SK-N-SH treated with all-trans-retinoic acid at 6 μM for 48 hours (cell line): ENCODE measurements at regions not wholly inside any gene's neighbourhood (a gene's known extent, or its start where the extent isn't known, plus 50 kb on each side); places are given as distances from the start of the nearest gene placed in this dataset.

ENCODE experiments used
- ATAC-seq: fragments of 200-7000 bp; cut with Tn5 transposase; 3 replicates; pipeline ENCODE4 v1.9.1; 2020; ENCODE audit warnings: mild to moderate bottlenecking, moderate library complexity
- ARNTL ChIP-seq: fragments of 450-650 bp; formaldehyde crosslinking; IDR thresholded peaks from 2 replicates; pipeline ENCODE4 v1.5.0; 2020; ENCODE audit warnings: low read depth, mild to moderate bottlenecking, moderate library complexity, borderline replicate concordance
- BACH2 ChIP-seq: fragments of 250-450 bp; sonication (Bioruptor Pico); IDR thresholded peaks from 2 replicates; pipeline ENCODE4 v1.9.0; 2021; ENCODE audit warnings: mild to moderate bottlenecking, borderline replicate concordance
- CSDC2 ChIP-seq: fragments of 250-450 bp; sonication (Bioruptor Pico); IDR thresholded peaks from 2 replicates; pipeline ENCODE4 v1.5.0; 2020; ENCODE audit warnings: mild to moderate bottlenecking, moderate library complexity
- CSRNP3 ChIP-seq: fragments of 250-450 bp; sonication (Bioruptor Pico); IDR thresholded peaks from 2 replicates; pipeline ENCODE4 v1.5.1; 2021; ENCODE audit warnings: mild to moderate bottlenecking, moderate library complexity
- ESRRG ChIP-seq: fragments of 250-450 bp; sonication (Bioruptor Pico); IDR thresholded peaks from 2 replicates; pipeline ENCODE4 v1.6.1; 2021; ENCODE audit warnings: mild to moderate bottlenecking
- GLIS3 ChIP-seq: fragments of 250-450 bp; sonication (Bioruptor Pico); IDR thresholded peaks from 2 replicates; pipeline ENCODE4 v1.5.0; 2020; ENCODE audit warnings: mild to moderate bottlenecking, moderate library complexity
- ISL1 ChIP-seq: fragments of 250-450 bp; sonication (Bioruptor Pico); IDR thresholded peaks from 2 replicates; pipeline ENCODE4 v2.1.2; 2022; ENCODE audit warnings: mild to moderate bottlenecking, moderate library complexity
- OSR1 ChIP-seq: fragments of 250-450 bp; sonication (Bioruptor Pico); IDR thresholded peaks from 2 replicates; pipeline ENCODE4 v1.8.0; 2022; ENCODE audit warnings: moderate library complexity, mild to moderate bottlenecking, inconsistent platforms
- PPARA ChIP-seq: fragments of 250-450 bp; sonication (Bioruptor Pico); IDR thresholded peaks from 2 replicates; pipeline ENCODE4 v1.5.0; 2020; ENCODE audit warnings: mild to moderate bottlenecking, borderline replicate concordance
- RARB ChIP-seq: fragments of 250-450 bp; sonication (Bioruptor Pico); IDR thresholded peaks from 2 replicates; pipeline ENCODE4 v1.8.0; 2021; ENCODE audit warnings: mild to moderate bottlenecking, moderate library complexity
- SNAI2 ChIP-seq: fragments of 250-450 bp; sonication (Bioruptor Pico); IDR thresholded peaks from 2 replicates; pipeline ENCODE4 v1.5.0; 2020; ENCODE audit warnings: mild to moderate bottlenecking, moderate library complexity
- TCF4 ChIP-seq: fragments of 250-450 bp; sonication (Bioruptor Pico); IDR thresholded peaks from 2 replicates; pipeline ENCODE4 v1.8.0; 2021; ENCODE audit warnings: mild to moderate bottlenecking, moderate library complexity, borderline replicate concordance
- TOX ChIP-seq: fragments of 250-450 bp; sonication (Bioruptor Pico); IDR thresholded peaks from 2 replicates; pipeline ENCODE4 v1.8.0; 2021; ENCODE audit warnings: mild to moderate bottlenecking, moderate library complexity, borderline replicate concordance
- ZC3H10 ChIP-seq: fragments of 250-450 bp; sonication (Bioruptor Pico); IDR thresholded peaks from 2 replicates; pipeline ENCODE4 v1.5.1; 2021; ENCODE audit warnings: mild to moderate bottlenecking, moderate library complexity
- ZFP3 ChIP-seq: fragments of 250-450 bp; sonication (Bioruptor Pico); IDR thresholded peaks from 2 replicates; pipeline ENCODE4 v1.5.0; 2020; ENCODE audit warnings: mild to moderate bottlenecking, moderate library complexity
- ZFP30 ChIP-seq: fragments of 450-650 bp; formaldehyde crosslinking; IDR thresholded peaks from 2 replicates; pipeline ENCODE4 v1.5.0; 2022; ENCODE audit warnings: mild to moderate bottlenecking, moderate library complexity
- ZNF70 ChIP-seq: fragments of 450-650 bp; formaldehyde crosslinking; IDR thresholded peaks from 2 replicates; pipeline ENCODE4 v1.5.0; 2020; ENCODE audit warnings: mild to moderate bottlenecking, moderate library complexity
- ZNF8 ChIP-seq: fragments of 450-650 bp; formaldehyde crosslinking; IDR thresholded peaks from 2 replicates; pipeline ENCODE4 v1.5.0; 2020; ENCODE audit warnings: mild to moderate bottlenecking, moderate library complexity
- TF ChIP-seq, protein P1 (sequence below): fragments of 250-450 bp; sonication (Bioruptor Pico); IDR thresholded peaks from 2 replicates; pipeline ENCODE4 v1.5.0; 2020; ENCODE audit warnings: mild to moderate bottlenecking, moderate library complexity
- TF ChIP-seq, protein P2 (sequence below): fragments of 250-450 bp; sonication (Bioruptor Pico); IDR thresholded peaks from 2 replicates; pipeline ENCODE4 v1.5.1; 2020; ENCODE audit warnings: low read depth, mild to moderate bottlenecking, moderate library complexity
- TF ChIP-seq, protein P3 (sequence below): fragments of 250-450 bp; sonication (Bioruptor Pico); IDR thresholded peaks from 2 replicates; pipeline ENCODE4 v1.8.0; 2021; ENCODE audit warnings: low read depth, mild to moderate bottlenecking, moderate library complexity, borderline replicate concordance
- TF ChIP-seq, protein P4 (sequence below): fragments of 250-450 bp; sonication (Bioruptor Pico); IDR thresholded peaks from 2 replicates; pipeline ENCODE4 v1.8.0; 2020; ENCODE audit warnings: mild to moderate bottlenecking, moderate library complexity, borderline replicate concordance

GRCh38 chr20:24261351-24261750 lies 208.1 kb upstream of the SYNDIG1 start:
- no peak for ATAC-seq
- TF ChIP-seq ISL1 (CRISPR knock-in tag) (no peak), TCF4 (no peak), ZFP3 (no peak), CSRNP3 (CRISPR knock-in tag) (no peak), CSDC2 (no peak), TOX (CRISPR knock-in tag) (no peak), GLIS3 (no peak), RARB (CRISPR knock-in tag) (no peak), ZC3H10 (CRISPR knock-in tag) (no peak), PPARA (no peak), ZNF70 (CRISPR knock-in tag) (no peak), ZNF8 (no peak), ESRRG (CRISPR knock-in tag) (no peak), BACH2 (CRISPR knock-in tag) (no peak)
- TF ChIP-seq, protein P1, sequence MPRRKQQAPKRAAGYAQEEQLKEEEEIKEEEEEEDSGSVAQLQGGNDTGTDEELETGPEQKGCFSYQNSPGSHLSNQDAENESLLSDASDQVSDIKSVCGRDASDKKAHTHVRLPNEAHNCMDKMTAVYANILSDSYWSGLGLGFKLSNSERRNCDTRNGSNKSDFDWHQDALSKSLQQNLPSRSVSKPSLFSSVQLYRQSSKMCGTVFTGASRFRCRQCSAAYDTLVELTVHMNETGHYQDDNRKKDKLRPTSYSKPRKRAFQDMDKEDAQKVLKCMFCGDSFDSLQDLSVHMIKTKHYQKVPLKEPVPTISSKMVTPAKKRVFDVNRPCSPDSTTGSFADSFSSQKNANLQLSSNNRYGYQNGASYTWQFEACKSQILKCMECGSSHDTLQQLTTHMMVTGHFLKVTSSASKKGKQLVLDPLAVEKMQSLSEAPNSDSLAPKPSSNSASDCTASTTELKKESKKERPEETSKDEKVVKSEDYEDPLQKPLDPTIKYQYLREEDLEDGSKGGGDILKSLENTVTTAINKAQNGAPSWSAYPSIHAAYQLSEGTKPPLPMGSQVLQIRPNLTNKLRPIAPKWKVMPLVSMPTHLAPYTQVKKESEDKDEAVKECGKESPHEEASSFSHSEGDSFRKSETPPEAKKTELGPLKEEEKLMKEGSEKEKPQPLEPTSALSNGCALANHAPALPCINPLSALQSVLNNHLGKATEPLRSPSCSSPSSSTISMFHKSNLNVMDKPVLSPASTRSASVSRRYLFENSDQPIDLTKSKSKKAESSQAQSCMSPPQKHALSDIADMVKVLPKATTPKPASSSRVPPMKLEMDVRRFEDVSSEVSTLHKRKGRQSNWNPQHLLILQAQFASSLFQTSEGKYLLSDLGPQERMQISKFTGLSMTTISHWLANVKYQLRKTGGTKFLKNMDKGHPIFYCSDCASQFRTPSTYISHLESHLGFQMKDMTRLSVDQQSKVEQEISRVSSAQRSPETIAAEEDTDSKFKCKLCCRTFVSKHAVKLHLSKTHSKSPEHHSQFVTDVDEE (CRISPR knock-in tag) = no peak
- TF ChIP-seq, protein P2, sequence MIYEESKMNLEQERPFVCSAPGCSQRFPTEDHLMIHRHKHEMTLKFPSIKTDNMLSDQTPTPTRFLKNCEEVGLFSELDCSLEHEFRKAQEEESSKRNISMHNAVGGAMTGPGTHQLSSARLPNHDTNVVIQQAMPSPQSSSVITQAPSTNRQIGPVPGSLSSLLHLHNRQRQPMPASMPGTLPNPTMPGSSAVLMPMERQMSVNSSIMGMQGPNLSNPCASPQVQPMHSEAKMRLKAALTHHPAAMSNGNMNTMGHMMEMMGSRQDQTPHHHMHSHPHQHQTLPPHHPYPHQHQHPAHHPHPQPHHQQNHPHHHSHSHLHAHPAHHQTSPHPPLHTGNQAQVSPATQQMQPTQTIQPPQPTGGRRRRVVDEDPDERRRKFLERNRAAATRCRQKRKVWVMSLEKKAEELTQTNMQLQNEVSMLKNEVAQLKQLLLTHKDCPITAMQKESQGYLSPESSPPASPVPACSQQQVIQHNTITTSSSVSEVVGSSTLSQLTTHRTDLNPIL = no peak
- TF ChIP-seq, protein P3, sequence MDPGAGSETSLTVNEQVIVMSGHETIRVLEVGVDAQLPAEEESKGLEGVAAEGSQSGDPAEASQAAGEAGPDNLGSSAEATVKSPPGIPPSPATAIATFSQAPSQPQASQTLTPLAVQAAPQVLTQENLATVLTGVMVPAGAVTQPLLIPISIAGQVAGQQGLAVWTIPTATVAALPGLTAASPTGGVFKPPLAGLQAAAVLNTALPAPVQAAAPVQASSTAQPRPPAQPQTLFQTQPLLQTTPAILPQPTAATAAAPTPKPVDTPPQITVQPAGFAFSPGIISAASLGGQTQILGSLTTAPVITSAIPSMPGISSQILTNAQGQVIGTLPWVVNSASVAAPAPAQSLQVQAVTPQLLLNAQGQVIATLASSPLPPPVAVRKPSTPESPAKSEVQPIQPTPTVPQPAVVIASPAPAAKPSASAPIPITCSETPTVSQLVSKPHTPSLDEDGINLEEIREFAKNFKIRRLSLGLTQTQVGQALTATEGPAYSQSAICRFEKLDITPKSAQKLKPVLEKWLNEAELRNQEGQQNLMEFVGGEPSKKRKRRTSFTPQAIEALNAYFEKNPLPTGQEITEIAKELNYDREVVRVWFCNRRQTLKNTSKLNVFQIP (CRISPR knock-in tag) = no peak
- TF ChIP-seq, protein P4, sequence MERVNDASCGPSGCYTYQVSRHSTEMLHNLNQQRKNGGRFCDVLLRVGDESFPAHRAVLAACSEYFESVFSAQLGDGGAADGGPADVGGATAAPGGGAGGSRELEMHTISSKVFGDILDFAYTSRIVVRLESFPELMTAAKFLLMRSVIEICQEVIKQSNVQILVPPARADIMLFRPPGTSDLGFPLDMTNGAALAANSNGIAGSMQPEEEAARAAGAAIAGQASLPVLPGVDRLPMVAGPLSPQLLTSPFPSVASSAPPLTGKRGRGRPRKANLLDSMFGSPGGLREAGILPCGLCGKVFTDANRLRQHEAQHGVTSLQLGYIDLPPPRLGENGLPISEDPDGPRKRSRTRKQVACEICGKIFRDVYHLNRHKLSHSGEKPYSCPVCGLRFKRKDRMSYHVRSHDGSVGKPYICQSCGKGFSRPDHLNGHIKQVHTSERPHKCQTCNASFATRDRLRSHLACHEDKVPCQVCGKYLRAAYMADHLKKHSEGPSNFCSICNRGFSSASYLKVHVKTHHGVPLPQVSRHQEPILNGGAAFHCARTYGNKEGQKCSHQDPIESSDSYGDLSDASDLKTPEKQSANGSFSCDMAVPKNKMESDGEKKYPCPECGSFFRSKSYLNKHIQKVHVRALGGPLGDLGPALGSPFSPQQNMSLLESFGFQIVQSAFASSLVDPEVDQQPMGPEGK (CRISPR knock-in tag) = no peak

- ATAC-seq = no peak
- TF ChIP-seq TCF4 = no peak
- TF ChIP-seq CSRNP3 (CRISPR knock-in tag) = no peak
- TF ChIP-seq, protein P4 (CRISPR knock-in tag) = no peak
- TF ChIP-seq OSR1 (CRISPR knock-in tag) = no peak
- no peak for TF ChIP-seq PPARA
- no peak for TF ChIP-seq TOX (CRISPR knock-in tag)
- TF ChIP-seq BACH2 (CRISPR knock-in tag) = no peak
- no peak for TF ChIP-seq ZC3H10 (CRISPR knock-in tag)
- TF ChIP-seq, protein P2 = no peak
- no peak for TF ChIP-seq RARB (CRISPR knock-in tag)
- TF ChIP-seq, protein P1 (CRISPR knock-in tag) = no peak
- TF ChIP-seq ZFP30 (CRISPR knock-in tag) = no peak
- TF ChIP-seq CSDC2 = no peak
- no peak for TF ChIP-seq ZNF70 (CRISPR knock-in tag)
- TF ChIP-seq ARNTL (CRISPR knock-in tag) = no peak
- no peak for TF ChIP-seq ZFP3
- TF ChIP-seq ZNF8 = no peak
- TF ChIP-seq SNAI2 (CRISPR knock-in tag) = no peak
- no peak for TF ChIP-seq GLIS3
Observed at GRCh38 chr20:24257171-24257570, 212.3 kb upstream of the SYNDIG1 start.
